Effector memory CD8-positive, alpha-beta T cell (primary cell): ENCODE measurements at regions not wholly inside any gene's neighbourhood (a gene's known extent, or its start where the extent isn't known, plus 50 kb on each side); places are given as distances from the start of the nearest gene placed in this dataset.

Source experiments
- ATAC-seq: fragments of 150-1000 bp; cut with Tn5 transposase; replicated peaks from 2 replicates; pipeline ENCODE4 v1.10.0; 2021; ENCODE audit warnings: mild to moderate bottlenecking, moderate library complexity
- DNase-seq, 3 experiments: peaks; one replicate each; pipeline ENCODE4 v3.0.0; 2021
- H3K27ac Mint-ChIP-seq, 2 donors: one replicate each; pipeline ENCODE4 v1.8.0; 2022; ENCODE audit warnings: mild to moderate bottlenecking in 2 of 2, mixed read lengths in 2 of 2, moderate library complexity in 2 of 2
- H3K27me3 Mint-ChIP-seq, 2 donors: one replicate each; pipeline ENCODE4 v1.8.0; 2022; ENCODE audit warnings: mixed read lengths in 2 of 2
- H3K36me3 Mint-ChIP-seq: one replicate; pipeline ENCODE4 v1.8.0; 2022; ENCODE audit warnings: mild to moderate bottlenecking, moderate library complexity, mixed read lengths; ENCODE audit not compliant: insufficient read depth
- H3K4me1 Mint-ChIP-seq, 2 donors: one replicate each; pipeline ENCODE4 v1.8.0; 2022; ENCODE audit warnings: low read depth in 2 of 2, mixed read lengths in 2 of 2
- H3K4me3 Mint-ChIP-seq, 2 donors: one replicate each; pipeline ENCODE4 v1.8.0; 2022; ENCODE audit warnings: mild to moderate bottlenecking in 2 of 2, mixed read lengths in 2 of 2, moderate library complexity in 2 of 2
- H3K9me3 Mint-ChIP-seq, 2 donors: one replicate each; pipeline ENCODE4 v1.8.0; 2022; ENCODE audit warnings: mixed read lengths in 2 of 2

DNA sequence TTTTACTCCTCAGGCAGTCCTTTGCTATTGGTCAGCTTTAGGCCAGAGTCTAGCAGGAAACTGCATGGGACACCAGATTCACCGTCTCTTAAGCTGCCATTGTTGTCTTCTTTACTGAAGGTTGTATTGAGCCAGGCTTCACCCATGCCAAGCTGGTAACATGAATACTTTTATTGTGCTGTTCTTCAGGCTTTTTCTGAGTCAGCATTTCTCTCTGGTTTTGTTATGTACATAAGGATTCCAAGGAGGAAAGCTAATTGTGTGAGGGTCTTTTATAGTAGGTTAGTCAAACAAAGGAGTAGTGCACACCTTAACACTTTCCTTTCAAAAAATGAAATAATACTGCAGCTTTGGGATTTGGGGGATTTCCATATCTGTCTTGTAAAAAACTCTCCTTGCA lies 252.8 kb downstream of the JRKL start:
- no peak for ATAC-seq
- Mint-ChIP-seq H3K27me3 (no peaks in the 10 kb centered on the region), H3K4me3 (no peak overlapping the region), H3K36me3 (no peaks in the 10 kb centered on the region), H3K9me3 (peaks cover 5 to 6% of the 10 kb centered on the region in 2 donors), H3K27ac (no peak overlapping the region), H3K4me1 (no peaks in the 10 kb centered on the region)
- DNase-seq: no peak

DNA sequence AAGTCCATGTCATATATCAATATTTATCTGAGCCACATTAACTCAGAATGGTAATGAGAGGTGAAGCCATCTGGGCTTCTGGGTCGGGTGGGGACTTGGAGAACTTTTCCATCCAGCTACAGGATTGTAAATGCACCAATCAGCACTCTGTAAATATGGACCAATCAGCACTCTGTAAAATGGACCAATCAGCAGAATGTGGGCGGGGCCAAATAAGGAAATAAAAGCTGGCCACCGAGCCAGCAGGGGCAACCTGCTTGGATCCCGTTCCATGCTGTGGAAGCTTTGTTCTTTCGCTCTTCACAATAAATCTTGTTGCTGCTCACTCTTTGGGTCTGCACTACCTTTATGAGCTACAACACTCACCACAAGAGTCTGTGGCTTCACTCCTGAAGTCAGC lies 253.4 kb downstream of the JRKL start:
- no peak for DNase-seq

DNA sequence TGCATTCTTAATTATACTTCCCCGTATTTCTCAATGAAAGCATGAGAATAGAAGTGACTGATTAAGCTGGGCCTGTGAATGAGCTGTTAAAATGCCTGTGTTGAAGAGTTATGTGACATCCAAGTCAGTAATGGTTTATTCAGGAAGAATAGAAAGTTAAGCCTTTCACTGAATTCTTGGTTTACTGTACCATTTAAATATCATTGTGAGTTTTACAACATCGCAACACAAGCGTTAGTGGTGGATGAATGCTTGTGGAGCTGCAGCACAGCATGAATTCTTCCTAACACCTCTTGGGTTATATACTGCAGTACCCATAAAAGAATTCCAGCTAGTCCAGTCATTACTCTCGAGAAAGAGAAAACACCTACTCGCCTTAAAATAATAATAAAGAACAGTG lies 257.8 kb downstream of the JRKL start:
- no peaks in the 10 kb centered on the region for H3K27me3 Mint-ChIP-seq
- no peak overlapping the region for H3K4me3 Mint-ChIP-seq
- H3K27ac Mint-ChIP-seq: no peak overlapping the region
- no peaks in the 10 kb centered on the region for H3K4me1 Mint-ChIP-seq
- DNase-seq (no peak), ATAC-seq (no peak)
- H3K9me3 Mint-ChIP-seq: peaks cover 6% of the 10 kb centered on the region in 2 donors
- no peaks in the 10 kb centered on the region for H3K36me3 Mint-ChIP-seq

More for the DNA sequence above, 253.4 kb downstream of the JRKL start:
- peaks cover 5 to 6% of the 10 kb centered on the region in 2 donors for H3K9me3 Mint-ChIP-seq
- no peak overlapping the region for H3K27ac Mint-ChIP-seq
- no peaks in the 10 kb centered on the region for H3K4me1 Mint-ChIP-seq
- H3K27me3 Mint-ChIP-seq: no peaks in the 10 kb centered on the region
- H3K36me3 Mint-ChIP-seq: no peaks in the 10 kb centered on the region
- H3K4me3 Mint-ChIP-seq: no peak overlapping the region
- ATAC-seq: no peak

DNA sequence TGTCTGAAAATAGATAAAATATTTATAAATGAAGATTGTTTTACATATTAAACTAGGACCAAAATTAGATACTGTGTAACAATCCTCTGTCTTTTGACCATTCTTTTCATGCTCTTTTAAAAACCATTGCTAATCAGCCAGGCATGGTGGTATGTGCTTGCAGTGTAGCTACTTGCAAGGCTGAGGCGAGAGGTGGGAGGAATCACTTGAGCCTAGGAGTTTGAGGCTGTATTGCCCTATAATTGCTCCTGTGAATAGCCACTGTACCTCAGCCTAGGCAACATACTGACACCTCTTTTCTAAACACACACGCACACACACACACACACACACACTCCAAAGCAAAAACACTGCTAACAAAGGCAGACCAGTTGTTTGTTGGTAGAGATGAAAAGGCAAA lies 259.2 kb downstream of the JRKL start:
- no peak for ATAC-seq
- Mint-ChIP-seq H3K4me3 (no peak overlapping the region), H3K9me3 (peaks cover 6% of the 10 kb centered on the region in 2 donors), H3K4me1 (no peaks in the 10 kb centered on the region), H3K27me3 (no peaks in the 10 kb centered on the region), H3K36me3 (no peaks in the 10 kb centered on the region), H3K27ac (no peak overlapping the region)
- DNase-seq: no peak

DNA sequence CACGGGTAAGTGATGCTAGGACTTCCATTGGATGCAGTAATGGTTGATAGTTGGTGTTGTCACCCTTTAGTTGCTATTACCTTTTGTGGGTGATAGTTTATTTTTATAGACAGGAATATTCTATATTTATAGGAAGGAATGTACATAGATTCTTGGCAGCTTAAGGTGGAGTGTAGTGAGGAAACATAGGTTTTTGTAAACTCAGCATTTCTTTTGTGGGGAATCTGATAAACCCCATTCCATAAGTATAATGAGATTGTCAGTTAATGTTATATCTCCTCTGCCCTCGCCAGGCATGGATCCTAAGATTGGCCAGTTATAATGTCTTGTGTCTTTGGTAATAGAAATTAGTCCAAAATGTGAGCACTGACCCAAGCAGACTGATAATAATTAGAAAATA lies 262.7 kb downstream of the JRKL start:
- DNase-seq (no peak), ATAC-seq (no peak)
- Mint-ChIP-seq H3K27ac (no peak overlapping the region), H3K4me3 (no peak overlapping the region), H3K4me1 (no peaks in the 10 kb centered on the region), H3K9me3 (peaks cover 0 to 3% of the 10 kb centered on the region in 2 donors), H3K36me3 (no peaks in the 10 kb centered on the region), H3K27me3 (no peaks in the 10 kb centered on the region)

DNA sequence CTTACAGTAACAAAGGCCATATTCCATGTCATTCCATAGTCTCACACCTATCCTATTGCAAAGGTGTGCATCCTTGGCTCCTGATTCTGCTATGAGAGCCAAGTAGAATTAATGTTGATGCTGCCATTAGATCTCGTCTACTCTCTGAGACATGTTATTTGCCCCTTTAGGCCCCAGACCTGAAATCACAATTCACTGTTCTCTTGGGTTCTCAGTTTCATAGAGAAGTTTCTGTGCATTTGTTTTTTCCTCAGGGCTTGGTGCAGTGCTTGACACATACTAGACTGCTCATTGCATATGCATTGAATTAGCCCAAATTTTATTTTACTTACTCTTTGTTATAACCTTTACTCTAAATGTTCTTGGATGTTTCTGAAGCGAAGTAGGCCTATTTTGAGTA lies 265.7 kb downstream of the JRKL start:
- Mint-ChIP-seq H3K4me1 (no peaks in the 10 kb centered on the region), H3K4me3 (no peak overlapping the region), H3K9me3 (peaks cover 0 to 4% of the 10 kb centered on the region in 2 donors), H3K27ac (no peak overlapping the region), H3K27me3 (no peaks in the 10 kb centered on the region), H3K36me3 (no peaks in the 10 kb centered on the region)
- no peak for ATAC-seq
- no peak for DNase-seq

DNA sequence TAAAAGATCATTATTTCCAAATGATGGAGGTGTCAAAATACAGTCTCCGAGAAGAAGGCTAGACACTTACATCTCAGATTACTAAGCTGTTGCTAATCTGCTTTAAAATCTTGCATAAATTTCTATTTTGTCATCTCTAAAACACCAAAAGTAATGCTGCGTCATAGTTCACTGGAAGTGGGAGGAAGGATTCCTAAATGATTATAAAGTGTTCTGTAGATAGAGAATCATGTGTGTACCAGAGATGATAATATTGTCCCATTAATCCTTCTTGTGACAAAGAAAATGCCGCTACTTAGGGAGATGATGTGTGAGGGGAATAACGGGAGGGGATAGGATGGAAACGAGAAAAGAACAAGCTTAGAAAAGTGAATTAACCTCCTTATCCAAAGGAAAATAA lies 268.6 kb downstream of the JRKL start:
- no peaks in the 10 kb centered on the region for H3K4me1 Mint-ChIP-seq
- H3K9me3 Mint-ChIP-seq: peaks cover 0 to 4% of the 10 kb centered on the region in 2 donors
- DNase-seq: no peak
- no peaks in the 10 kb centered on the region for H3K27me3 Mint-ChIP-seq
- no peak overlapping the region for H3K27ac Mint-ChIP-seq
- ATAC-seq: no peak
- no peaks in the 10 kb centered on the region for H3K36me3 Mint-ChIP-seq
- no peak overlapping the region for H3K4me3 Mint-ChIP-seq

DNA sequence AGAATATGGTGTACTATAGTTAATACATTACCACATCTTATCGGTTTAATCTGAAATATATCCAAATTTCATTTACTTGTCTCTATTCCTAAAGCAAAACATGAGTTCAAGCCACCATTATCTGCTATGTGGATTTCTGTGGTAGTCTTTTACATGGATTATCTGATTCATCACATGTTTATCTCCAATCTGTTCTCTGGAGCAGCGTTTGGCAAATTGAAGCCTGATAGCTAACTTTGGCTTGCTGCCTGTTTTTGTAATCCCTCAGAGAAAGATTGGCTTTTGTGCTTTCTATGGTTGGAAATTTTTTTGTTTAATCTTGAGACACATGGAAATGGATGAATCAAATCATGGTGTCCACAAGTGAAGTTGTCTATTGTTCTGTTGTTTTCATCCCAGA lies 274.3 kb downstream of the JRKL start:
- DNase-seq (no peak), ATAC-seq (no peak)
- H3K4me1 Mint-ChIP-seq: no peaks in the 10 kb centered on the region
- no peak overlapping the region for H3K27ac Mint-ChIP-seq
- H3K4me3 Mint-ChIP-seq: no peak overlapping the region
- no peaks in the 10 kb centered on the region for H3K36me3 Mint-ChIP-seq
- H3K9me3 Mint-ChIP-seq: no peaks in the 10 kb centered on the region
- H3K27me3 Mint-ChIP-seq: no peaks in the 10 kb centered on the region

DNA sequence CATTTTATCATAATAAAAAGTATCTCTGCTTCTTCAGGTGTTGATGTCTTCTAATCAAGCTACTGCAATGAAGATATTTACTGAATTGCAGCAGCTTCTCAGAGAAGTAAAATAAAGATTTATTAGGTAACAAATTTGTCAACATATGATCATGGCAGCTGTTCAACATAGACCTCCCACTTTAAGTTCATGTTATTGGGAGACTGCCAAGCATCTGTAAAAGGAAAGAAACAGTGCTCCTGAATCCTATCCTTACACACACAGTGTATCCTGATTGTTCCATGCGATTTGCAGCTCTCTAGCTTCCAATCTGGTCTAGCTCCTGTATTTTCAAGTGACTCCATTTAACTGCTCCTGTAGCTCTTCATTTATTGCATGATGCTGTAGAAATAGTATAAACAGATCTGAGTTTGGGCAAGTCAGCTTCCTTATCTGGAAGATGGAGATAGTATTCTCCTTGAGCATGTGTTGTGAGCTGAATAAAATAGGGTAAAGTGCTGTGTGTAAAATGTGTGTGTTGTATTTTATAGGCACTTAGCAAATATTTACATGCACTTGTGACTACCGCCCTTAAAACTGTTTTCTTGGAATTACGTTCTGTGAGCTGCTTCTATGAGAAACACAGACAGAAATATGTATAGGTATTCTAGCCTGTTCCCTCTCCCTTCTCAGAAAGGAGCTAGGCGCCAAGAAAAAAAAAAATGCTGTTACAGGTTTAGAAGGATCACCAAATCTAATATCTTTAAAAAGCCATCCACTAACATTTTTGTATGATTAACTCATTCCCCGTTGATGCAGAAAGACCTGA lies 290.6 kb downstream of the JRKL start:
- ATAC-seq (no peak), DNase-seq (no peak)
- H3K36me3 Mint-ChIP-seq: no peaks in the 10 kb centered on the region
- H3K27me3 Mint-ChIP-seq: no peaks in the 10 kb centered on the region
- H3K9me3 Mint-ChIP-seq: peaks cover 9 to 17% of the 10 kb centered on the region in 2 donors
- no peaks in the 10 kb centered on the region for H3K4me1 Mint-ChIP-seq
- H3K4me3 Mint-ChIP-seq: no peak overlapping the region
- no peak overlapping the region for H3K27ac Mint-ChIP-seq

DNA sequence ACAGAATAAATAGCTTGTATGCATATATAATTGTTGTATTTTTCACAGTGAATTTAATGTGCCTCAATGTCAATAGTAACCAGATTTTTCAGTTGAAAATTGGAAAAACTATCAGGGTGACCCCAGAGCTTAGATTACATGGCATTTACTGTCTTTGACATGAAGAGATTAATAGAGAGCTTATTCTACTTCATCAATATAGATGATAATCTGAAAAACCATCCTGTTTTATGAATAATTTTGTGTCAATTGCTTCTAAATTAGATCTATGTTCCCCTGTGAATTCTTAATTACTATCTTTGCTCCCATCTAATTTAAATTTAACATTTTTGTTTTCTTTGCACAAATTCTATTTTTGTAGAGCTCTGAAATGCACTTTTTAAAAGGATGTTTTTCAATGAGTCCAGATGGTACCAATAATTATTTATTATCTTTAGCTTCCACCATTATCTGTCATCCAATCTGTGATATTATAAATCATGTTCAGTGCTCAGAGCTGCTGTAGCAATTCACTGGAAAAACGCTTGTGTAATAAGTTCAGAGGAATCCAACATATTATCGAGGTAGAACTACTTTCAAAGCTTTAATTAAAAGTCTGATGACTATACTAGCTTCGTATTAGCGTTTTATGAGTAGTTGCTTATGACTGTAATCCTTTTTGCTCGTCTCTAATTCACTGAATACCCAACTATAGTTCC lies 291.4 kb downstream of the JRKL start:
- Mint-ChIP-seq H3K4me3 (no peak overlapping the region), H3K9me3 (peaks cover 6 to 14% of the 10 kb centered on the region in 2 donors), H3K27me3 (no peaks in the 10 kb centered on the region)

DNA sequence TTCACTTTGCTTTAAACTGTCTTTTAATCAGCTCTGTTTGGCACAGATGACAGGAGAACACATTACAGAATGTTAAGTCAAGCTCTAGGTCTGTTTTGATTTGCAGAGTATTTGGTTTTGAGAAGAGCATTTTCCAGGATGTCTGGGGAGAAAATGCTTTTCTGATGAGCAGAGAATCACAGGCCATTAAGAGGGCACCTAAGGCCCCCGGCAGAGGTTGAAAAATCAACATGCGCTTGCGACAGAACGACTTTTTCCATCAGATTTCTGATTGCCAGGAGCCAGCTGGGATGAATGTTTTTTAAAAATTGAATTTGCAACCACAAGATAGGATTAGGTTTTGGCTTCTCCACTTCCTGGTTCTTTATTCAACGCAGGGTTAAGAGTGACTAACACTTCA lies 304.5 kb downstream of the JRKL start:
- Mint-ChIP-seq H3K4me1 (no peaks in the 10 kb centered on the region), H3K36me3 (no peaks in the 10 kb centered on the region), H3K9me3 (peaks cover 4 to 8% of the 10 kb centered on the region in 2 donors), H3K27me3 (no peaks in the 10 kb centered on the region), H3K4me3 (no peak overlapping the region), H3K27ac (no peak overlapping the region)
- no peak for ATAC-seq
- no peak for DNase-seq

More for the DNA sequence above, 291.4 kb downstream of the JRKL start:
- H3K4me1 Mint-ChIP-seq: no peaks in the 10 kb centered on the region
- DNase-seq (no peak), ATAC-seq (no peak)
- no peak overlapping the region for H3K27ac Mint-ChIP-seq
- no peaks in the 10 kb centered on the region for H3K36me3 Mint-ChIP-seq

DNA sequence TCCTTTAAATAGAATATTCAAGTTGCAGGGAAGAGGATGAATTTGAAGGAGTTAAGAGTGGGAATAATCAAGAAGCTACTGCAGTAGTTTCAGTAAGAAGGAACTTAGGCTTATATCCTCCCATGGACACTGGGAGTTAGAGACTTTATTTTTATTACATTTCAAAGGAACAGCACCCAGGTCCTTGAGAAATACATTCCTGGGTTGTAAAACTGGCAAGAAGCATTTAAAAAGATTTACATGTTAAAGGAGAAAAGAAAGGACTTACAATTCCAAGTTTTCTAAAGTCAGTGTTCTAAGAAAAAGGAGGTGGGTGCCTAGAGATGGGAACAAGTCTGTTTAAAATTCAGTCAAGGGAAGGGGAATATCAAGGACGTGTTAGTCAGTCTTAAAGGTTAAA lies 306.9 kb downstream of the JRKL start:
- H3K36me3 Mint-ChIP-seq: no peaks in the 10 kb centered on the region
- no peak overlapping the region for H3K4me3 Mint-ChIP-seq
- H3K27me3 Mint-ChIP-seq: no peaks in the 10 kb centered on the region
- peaks cover 4 to 14% of the 10 kb centered on the region in 2 donors for H3K9me3 Mint-ChIP-seq
- DNase-seq: no peak
- no peaks in the 10 kb centered on the region for H3K4me1 Mint-ChIP-seq
- no peak for ATAC-seq
- no peak overlapping the region for H3K27ac Mint-ChIP-seq

DNA sequence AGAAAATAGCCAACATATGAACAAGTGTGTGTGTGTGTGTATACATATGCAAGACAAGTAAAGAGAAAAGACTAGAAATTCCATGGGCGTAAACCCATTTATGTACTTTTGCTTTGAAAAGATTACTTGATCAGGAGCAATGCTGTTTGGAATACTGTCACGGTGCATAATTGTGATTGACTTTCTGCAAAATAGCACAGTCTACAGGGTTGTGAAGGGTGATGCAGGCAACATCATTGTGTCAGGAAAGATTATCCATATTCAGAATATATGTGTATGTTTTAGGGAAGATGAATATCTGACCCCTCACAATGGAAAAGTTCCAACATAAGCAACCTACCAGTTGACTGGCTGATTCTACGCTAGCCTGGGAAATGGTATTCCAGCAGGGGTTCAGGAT lies 307.7 kb downstream of the JRKL start:
- ATAC-seq: no peak

DNA sequence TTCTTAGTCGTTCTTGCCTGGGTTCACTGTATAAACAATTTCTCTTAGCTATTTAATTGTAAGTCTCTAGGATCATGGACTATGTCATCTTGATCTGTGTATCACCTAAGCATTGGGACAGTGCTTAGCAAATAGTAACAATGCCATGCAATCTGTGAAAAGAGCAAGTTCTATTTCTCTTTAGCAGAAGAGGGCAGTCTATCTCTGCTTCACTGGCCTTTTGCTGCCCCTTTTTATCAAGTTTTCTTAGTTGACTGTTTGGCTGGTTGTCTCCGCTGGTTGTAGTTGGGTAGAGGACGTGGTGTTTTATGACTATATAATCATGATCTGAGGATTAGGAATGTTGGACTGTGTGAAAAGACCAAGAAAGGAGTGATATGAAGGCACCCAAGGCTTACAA lies 315.0 kb downstream of the JRKL start:
- no peak for DNase-seq
- no peak overlapping the region for H3K27ac Mint-ChIP-seq

More for the DNA sequence above, 307.7 kb downstream of the JRKL start:
- no peak overlapping the region for H3K27ac Mint-ChIP-seq
- no peak overlapping the region for H3K4me3 Mint-ChIP-seq
- no peaks in the 10 kb centered on the region for H3K27me3 Mint-ChIP-seq
- no peaks in the 10 kb centered on the region for H3K4me1 Mint-ChIP-seq
- no peak for DNase-seq
- no peaks in the 10 kb centered on the region for H3K36me3 Mint-ChIP-seq
- peaks cover 4 to 17% of the 10 kb centered on the region in 2 donors for H3K9me3 Mint-ChIP-seq

More for the DNA sequence above, 315.0 kb downstream of the JRKL start:
- no peak overlapping the region for H3K4me3 Mint-ChIP-seq
- peaks cover 2 to 16% of the 10 kb centered on the region in 2 donors for H3K9me3 Mint-ChIP-seq
- H3K27me3 Mint-ChIP-seq: no peaks in the 10 kb centered on the region
- ATAC-seq: no peak
- H3K4me1 Mint-ChIP-seq: no peaks in the 10 kb centered on the region
- H3K36me3 Mint-ChIP-seq: no peaks in the 10 kb centered on the region
